Upper lobe of left lung (tissue), 4 donors: ENCODE measurements at regions not wholly inside any gene's neighbourhood (a gene's known extent, or its start where the extent isn't known, plus 50 kb on each side); places are given as distances from the start of the nearest gene placed in this dataset.

Source experiments
- EP300 ChIP-seq, 4 donors: sonication (generic); formaldehyde crosslinking; IDR thresholded peaks; one replicate each; pipeline ENCODE4 v1.5.1; 2017; ENCODE audit warnings: antibody characterized with exemption in 4 of 4, control low read depth in 2 of 4
- POLR2A ChIP-seq, 4 donors: fragments of 450-650 bp; IDR thresholded peaks; one replicate each; pipeline ENCODE4 v1.5.1; 2016 to 2017; ENCODE audit warnings: antibody characterized with exemption in 4 of 4, mild to moderate bottlenecking in 2 of 4
- POLR2AphosphoS5 ChIP-seq, 2 donors: sonication (generic); formaldehyde crosslinking; IDR thresholded peaks; one replicate each; pipeline ENCODE4 v1.5.1; 2017; ENCODE audit warnings: antibody characterized with exemption in 2 of 2
- TF ChIP-seq, protein P1 (sequence below), 6 experiments: fragments of 450-650 bp in 4 of 6; fragments of 200-600 bp in 2 of 6; sonication (generic) in 2 of 6; IDR thresholded peaks; one replicate each; pipeline ENCODE4 v1.5.1; 2016 to 2019; ENCODE audit warnings: antibody characterized with exemption in 6 of 6

GRCh38 chr5:131005963-131006684 lies 158.9 kb downstream of the HINT1 start:
- TF ChIP-seq, protein P1, sequence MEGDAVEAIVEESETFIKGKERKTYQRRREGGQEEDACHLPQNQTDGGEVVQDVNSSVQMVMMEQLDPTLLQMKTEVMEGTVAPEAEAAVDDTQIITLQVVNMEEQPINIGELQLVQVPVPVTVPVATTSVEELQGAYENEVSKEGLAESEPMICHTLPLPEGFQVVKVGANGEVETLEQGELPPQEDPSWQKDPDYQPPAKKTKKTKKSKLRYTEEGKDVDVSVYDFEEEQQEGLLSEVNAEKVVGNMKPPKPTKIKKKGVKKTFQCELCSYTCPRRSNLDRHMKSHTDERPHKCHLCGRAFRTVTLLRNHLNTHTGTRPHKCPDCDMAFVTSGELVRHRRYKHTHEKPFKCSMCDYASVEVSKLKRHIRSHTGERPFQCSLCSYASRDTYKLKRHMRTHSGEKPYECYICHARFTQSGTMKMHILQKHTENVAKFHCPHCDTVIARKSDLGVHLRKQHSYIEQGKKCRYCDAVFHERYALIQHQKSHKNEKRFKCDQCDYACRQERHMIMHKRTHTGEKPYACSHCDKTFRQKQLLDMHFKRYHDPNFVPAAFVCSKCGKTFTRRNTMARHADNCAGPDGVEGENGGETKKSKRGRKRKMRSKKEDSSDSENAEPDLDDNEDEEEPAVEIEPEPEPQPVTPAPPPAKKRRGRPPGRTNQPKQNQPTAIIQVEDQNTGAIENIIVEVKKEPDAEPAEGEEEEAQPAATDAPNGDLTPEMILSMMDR (IDR thresholded peaks at IDR 0.05) = no peak
- no peak for TF ChIP-seq POLR2A (IDR thresholded peaks at IDR 0.05)
- TF ChIP-seq POLR2AphosphoS5 (IDR thresholded peaks at IDR 0.05) = no peak
- no peak for TF ChIP-seq EP300 (IDR thresholded peaks at IDR 0.05)
